Loucy (cell line): ENCODE measurements at regions not wholly inside any gene's neighbourhood (a gene's known extent, or its start where the extent isn't known, plus 50 kb on each side); places are given as distances from the start of the nearest gene placed in this dataset.

ENCODE experiments used
- H2AFZ ChIP-seq: fragments of 200-600 bp; sonication (generic); 2 replicates; pipeline ENCODE4 v1.6.0; 2016; ENCODE audit warnings: antibody characterized with exemption, mild to moderate bottlenecking, low read length, moderate library complexity
- H3F3A ChIP-seq: fragments of 200-600 bp; 2 replicates; pipeline ENCODE4 v1.6.0; 2016; ENCODE audit warnings: antibody characterized with exemption, low read depth, mild to moderate bottlenecking
- H3K27me3 ChIP-seq: fragments of 200-600 bp; sonication (generic); 2 replicates; pipeline ENCODE4 v1.6.1; 2014; ENCODE audit warnings: low read length, mild to moderate bottlenecking; ENCODE audit not compliant: insufficient read depth, poor library complexity, severe bottlenecking
- H3K36me3 ChIP-seq: fragments of 200-600 bp; sonication (generic); 2 replicates; pipeline ENCODE4 v1.6.1; 2016; ENCODE audit warnings: low read length; ENCODE audit not compliant: insufficient read depth
- H3K4me1 ChIP-seq: fragments of 200-600 bp; sonication (generic); 2 replicates; pipeline ENCODE4 v1.5.1; 2014; ENCODE audit warnings: low read length, mild to moderate bottlenecking; ENCODE audit not compliant: insufficient read depth, poor library complexity, severe bottlenecking
- H3K4me2 ChIP-seq: fragments of 200-600 bp; sonication (generic); 2 replicates; pipeline ENCODE4 v1.6.0; 2014; ENCODE audit warnings: antibody characterized with exemption, low read length, low read depth, mild to moderate bottlenecking; ENCODE audit not compliant: poor library complexity, severe bottlenecking
- H3K4me3 ChIP-seq: fragments of 200-600 bp; sonication (generic); 2 replicates; pipeline ENCODE4 v1.5.1; 2014; ENCODE audit warnings: low read length, mild to moderate bottlenecking, mixed read lengths; ENCODE audit not compliant: poor library complexity, severe bottlenecking
- H3K79me2 ChIP-seq: fragments of 200-600 bp; sonication (generic); 2 replicates; pipeline ENCODE4 v1.6.1; 2014; ENCODE audit warnings: low read length; ENCODE audit not compliant: insufficient read depth
- H3K9ac ChIP-seq: fragments of 200-600 bp; sonication (generic); 2 replicates; pipeline ENCODE4 v1.6.0; 2014; ENCODE audit warnings: mild to moderate bottlenecking, low read depth, low read length, moderate library complexity; ENCODE audit not compliant: poor library complexity, severe bottlenecking
- H3K9me2 ChIP-seq: fragments of 200-600 bp; sonication (generic); replicated peaks from 2 replicates; pipeline ENCODE4 v1.6.1; 2016; ENCODE audit warnings: low read depth, low read length, mixed read lengths
- H3K9me3 ChIP-seq: fragments of 200-600 bp; sonication (generic); 2 replicates; pipeline ENCODE4 v1.6.1; 2014; ENCODE audit warnings: mild to moderate bottlenecking, antibody characterized with exemption, low read length, low read depth; ENCODE audit not compliant: insufficient read depth
- H4K20me1 ChIP-seq: fragments of 200-600 bp; sonication (generic); 2 replicates; pipeline ENCODE4 v1.6.0; 2014; ENCODE audit warnings: antibody characterized with exemption, low read length, mild to moderate bottlenecking; ENCODE audit not compliant: insufficient read depth, poor library complexity, severe bottlenecking
- EZH2phosphoT487 ChIP-seq: fragments of 200-600 bp; IDR thresholded peaks from 2 replicates; pipeline ENCODE4 v1.6.1; 2018; ENCODE audit warnings: antibody characterized with exemption, mild to moderate bottlenecking, moderate library complexity, borderline replicate concordance
- TF ChIP-seq, protein P1 (sequence below): fragments of 200-600 bp; sonication (generic); conservative IDR thresholded peaks from 2 replicates; pipeline ENCODE4 v1.5.1; 2014; ENCODE audit warnings: mild to moderate bottlenecking, antibody characterized with exemption, low read length

GRCh38 chr16:73383195-73383987, 335.5 kb upstream of the ZFHX3 start:
- no peaks in the 10 kb centered on the region for H3K27me3 ChIP-seq
- H3K36me3 ChIP-seq, result no peaks in the 10 kb centered on the region
- H3K4me1 ChIP-seq, result no peaks in the 10 kb centered on the region
- no peaks in the 10 kb centered on the region for H3K79me2 ChIP-seq
- no peaks in the 10 kb centered on the region for H3F3A ChIP-seq
- H2AFZ ChIP-seq, result no peak overlapping the region
- H3K9ac ChIP-seq, result no peak overlapping the region
- H3K4me2 ChIP-seq, result no peak overlapping the region
- H3K9me3 ChIP-seq, result no peaks in the 10 kb centered on the region
- no peaks in the 10 kb centered on the region for H3K9me2 ChIP-seq
- H3K4me3 ChIP-seq, result no peak overlapping the region
- no peak for TF ChIP-seq EZH2phosphoT487
- TF ChIP-seq, protein P1, sequence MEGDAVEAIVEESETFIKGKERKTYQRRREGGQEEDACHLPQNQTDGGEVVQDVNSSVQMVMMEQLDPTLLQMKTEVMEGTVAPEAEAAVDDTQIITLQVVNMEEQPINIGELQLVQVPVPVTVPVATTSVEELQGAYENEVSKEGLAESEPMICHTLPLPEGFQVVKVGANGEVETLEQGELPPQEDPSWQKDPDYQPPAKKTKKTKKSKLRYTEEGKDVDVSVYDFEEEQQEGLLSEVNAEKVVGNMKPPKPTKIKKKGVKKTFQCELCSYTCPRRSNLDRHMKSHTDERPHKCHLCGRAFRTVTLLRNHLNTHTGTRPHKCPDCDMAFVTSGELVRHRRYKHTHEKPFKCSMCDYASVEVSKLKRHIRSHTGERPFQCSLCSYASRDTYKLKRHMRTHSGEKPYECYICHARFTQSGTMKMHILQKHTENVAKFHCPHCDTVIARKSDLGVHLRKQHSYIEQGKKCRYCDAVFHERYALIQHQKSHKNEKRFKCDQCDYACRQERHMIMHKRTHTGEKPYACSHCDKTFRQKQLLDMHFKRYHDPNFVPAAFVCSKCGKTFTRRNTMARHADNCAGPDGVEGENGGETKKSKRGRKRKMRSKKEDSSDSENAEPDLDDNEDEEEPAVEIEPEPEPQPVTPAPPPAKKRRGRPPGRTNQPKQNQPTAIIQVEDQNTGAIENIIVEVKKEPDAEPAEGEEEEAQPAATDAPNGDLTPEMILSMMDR, result no peak
- H4K20me1 ChIP-seq, result no peaks in the 10 kb centered on the region

DNA sequence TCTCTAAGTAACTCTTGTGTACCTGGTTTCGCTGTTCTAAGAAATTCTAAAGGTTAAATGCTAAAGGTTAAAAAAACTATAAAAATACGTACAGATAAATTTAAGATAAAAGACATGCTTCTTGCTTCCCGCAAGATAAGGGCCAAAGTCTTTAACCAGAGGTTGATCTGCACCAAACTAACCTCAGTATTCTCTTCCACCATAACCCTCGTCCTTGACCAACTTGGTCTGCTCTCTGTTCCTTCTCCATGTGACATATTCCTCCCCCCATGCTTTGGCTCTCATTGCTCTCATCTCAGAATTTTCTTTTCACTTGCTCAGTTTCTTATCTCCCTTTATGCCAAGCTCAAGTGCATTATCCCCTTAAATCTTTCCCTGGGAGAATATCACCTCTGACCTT, 330.5 kb upstream of the ZFHX3 start:
- no peak for TF ChIP-seq EZH2phosphoT487
- TF ChIP-seq, protein P1, result no peak
- Histone ChIP-seq H3K36me3 (no peaks in the 10 kb centered on the region), H4K20me1 (no peaks in the 10 kb centered on the region), H3K79me2 (no peaks in the 10 kb centered on the region), H3K9me2 (no peaks in the 10 kb centered on the region), H3K27me3 (no peaks in the 10 kb centered on the region), H2AFZ (no peak overlapping the region), H3K4me1 (peaks cover 3% of the 10 kb centered on the region), H3F3A (no peaks in the 10 kb centered on the region), H3K9ac (no peak overlapping the region), H3K9me3 (no peaks in the 10 kb centered on the region), H3K4me2 (no peak overlapping the region), H3K4me3 (no peak overlapping the region)

GRCh38 chr16:73371584-73372319, 323.8 kb upstream of the ZFHX3 start:
- no peaks in the 10 kb centered on the region for H3K9me2 ChIP-seq
- no peaks in the 10 kb centered on the region for H3F3A ChIP-seq
- peaks cover 3% of the 10 kb centered on the region for H3K4me1 ChIP-seq
- H4K20me1 ChIP-seq, result no peaks in the 10 kb centered on the region
- TF ChIP-seq, protein P1, result no peak
- no peak for TF ChIP-seq EZH2phosphoT487
- H3K4me2 ChIP-seq, result no peak overlapping the region
- no peaks in the 10 kb centered on the region for H3K79me2 ChIP-seq
- H2AFZ ChIP-seq, result 0 out of 2 replicates have a peak overlapping the region, but pooled peaks have one; percentile 12
- H3K27me3 ChIP-seq, result no peaks in the 10 kb centered on the region
- H3K9me3 ChIP-seq, result no peaks in the 10 kb centered on the region
- H3K36me3 ChIP-seq, result no peaks in the 10 kb centered on the region
- H3K4me3 ChIP-seq, result no peak overlapping the region
- no peak overlapping the region for H3K9ac ChIP-seq
